SK-N-MC (cell line): ENCODE measurements at regions not wholly inside any gene's neighbourhood (a gene's known extent, or its start where the extent isn't known, plus 50 kb on each side); places are given as distances from the start of the nearest gene placed in this dataset.

Experiments used
- EZH2 ChIP-seq: fragments of 200-600 bp; sonication (generic); IDR thresholded peaks from one replicate; pipeline ENCODE4 v1.6.1; 2017; ENCODE audit warnings: antibody characterized with exemption
- POLR2AphosphoS5 ChIP-seq: IDR thresholded peaks from 2 replicates; pipeline ENCODE4 v1.6.1; 2012; ENCODE audit warnings: mild to moderate bottlenecking, low read depth, low read length, borderline replicate concordance

- TF ChIP-seq EZH2 (no peak), POLR2AphosphoS5 (no peak)
Observed at GRCh38 chr9:18238752-18239447, 235.1 kb upstream of the ADAMTSL1 start.
